ENCODE measurements at regions not wholly inside any gene's neighbourhood (a gene's known extent, or its start where the extent isn't known, plus 50 kb on each side); places are given as distances from the start of the nearest gene placed in this dataset.
"Not testable (repeated sequence)": the region's sequence is repeated elsewhere in the genome, so short reads cannot be mapped to it uniquely, and the experiment has no call there.

DNA sequence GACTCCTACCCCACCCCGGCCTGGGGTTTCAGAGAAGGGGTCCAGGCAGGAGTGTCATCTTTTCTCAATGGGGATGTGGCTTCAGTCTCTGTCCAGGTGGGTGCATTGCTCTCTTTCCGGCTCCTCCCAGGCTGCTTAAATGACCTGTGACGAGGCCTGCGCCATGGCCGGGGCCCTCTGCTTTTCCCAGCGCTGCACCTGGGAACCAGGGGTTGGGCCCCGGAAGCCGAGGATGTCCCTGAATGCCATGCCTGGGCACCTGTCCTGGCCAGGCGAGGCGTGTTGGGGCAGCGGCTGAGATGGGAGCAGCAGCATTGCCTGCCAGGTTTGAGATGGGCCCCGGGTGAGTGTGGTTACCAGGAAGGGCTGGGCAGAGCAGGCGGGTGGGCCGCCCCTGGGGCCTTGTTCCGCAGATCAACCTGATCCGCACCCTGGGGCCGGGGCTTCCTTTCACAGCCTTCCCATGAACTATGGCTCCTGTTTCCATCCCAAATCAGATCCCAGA is 147.4 kb downstream of the SEC14L1 start:
- no peak for DNase-seq (ENCODE audit: low read depth in 2 of 2)

DNA sequence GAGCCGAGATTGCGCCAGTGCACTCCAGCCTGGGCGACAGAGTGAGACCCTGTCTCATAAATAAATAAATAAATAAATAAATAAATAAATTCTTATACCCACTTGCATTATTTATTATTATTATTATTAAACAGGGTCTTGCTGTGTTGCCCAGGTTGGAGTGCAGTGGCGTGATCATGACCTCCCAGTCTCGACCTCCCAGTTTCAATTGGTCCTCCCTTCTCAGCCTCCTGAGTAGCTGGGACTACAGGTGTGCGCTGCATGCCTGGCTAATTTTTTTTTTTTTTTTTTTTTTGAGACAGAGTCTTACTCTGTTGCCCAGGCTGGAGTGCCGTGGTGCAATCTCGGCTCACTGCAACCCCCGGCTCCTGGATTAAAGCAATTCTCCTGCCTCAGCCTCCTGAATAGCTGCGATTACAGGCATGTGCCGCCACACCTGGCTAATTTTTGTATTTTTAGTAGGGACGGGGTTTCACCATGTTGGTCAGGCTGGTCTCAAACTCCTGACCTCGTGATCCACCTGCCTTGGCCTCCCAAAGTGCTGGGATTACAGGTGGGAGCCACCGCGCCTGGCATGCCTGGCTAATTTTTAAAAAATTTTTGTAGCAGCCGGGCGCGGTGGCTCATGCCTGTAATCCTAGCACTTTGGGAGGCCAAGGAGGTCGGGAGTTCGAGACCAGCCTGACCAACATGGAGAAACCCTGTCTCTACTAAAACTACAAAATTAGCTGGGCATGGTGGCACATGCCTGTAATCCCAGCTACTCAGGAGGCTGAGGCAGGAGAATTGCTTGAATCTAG is 150.2 kb downstream of the SEC14L1 start:
- DNase-seq (ENCODE audit: low read depth in 2 of 2), result not testable (repeated sequence)

DNA sequence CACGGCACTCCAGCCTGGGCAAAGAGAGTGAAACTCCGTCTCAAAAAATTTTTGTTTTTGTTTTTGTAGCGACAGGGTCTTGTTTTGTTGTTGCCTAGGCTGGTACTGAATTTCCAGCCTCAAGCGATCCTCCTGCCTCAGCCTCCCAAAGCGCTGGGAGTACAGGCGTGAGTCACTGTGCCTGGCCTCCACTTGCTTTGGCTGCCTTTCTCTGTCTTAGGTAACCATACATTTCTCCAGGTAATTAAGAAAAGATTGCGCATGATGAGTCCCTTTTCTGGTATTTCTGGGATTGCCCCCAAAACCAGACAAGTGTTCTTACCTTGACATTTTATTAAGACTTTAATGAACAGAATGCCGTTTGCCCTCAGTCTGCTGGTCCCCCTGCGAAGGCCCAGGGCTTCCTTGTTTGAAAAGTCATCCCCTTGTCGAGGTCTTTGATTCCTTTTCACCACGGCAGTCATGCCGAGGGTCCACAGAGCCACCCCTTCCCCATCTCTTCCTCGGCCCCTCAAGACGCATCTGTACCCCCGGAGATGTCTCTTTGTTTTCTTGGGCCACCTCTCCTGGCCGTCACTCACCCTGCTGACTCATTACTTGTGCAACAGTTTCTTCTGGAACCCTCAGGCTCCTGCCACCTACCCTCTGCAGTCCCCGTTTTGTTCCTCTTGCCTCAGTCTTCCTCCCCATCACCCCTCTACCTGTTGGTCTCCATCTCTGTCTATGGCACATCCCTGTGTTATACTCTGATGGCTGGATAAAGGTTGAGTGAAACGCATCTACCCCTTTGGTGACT is 151.0 kb downstream of the SEC14L1 start:
- DNase-seq (ENCODE audit: low read depth in 2 of 2), result no peak

DNA sequence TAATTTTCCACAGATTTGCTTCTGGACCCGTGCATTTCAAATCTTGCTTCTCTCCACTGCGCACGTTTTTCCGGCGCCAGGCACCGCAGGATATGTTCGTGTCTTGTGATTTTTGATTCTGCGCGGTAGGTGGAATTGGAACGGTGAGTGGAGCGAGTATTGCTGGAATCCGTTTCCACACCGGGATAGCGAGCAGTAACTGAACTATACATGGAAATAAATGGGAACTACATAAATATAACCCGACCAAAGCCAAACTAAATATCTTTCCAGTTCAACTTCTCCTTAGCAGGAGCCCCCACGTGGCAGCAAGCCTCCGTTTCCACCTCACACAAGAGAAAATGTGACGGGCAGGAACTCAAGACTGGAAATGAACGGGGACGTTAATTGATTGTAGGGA is 154.0 kb downstream of the SEC14L1 start:
- no peak for DNase-seq (ENCODE audit: low read depth in 2 of 2)

DNA sequence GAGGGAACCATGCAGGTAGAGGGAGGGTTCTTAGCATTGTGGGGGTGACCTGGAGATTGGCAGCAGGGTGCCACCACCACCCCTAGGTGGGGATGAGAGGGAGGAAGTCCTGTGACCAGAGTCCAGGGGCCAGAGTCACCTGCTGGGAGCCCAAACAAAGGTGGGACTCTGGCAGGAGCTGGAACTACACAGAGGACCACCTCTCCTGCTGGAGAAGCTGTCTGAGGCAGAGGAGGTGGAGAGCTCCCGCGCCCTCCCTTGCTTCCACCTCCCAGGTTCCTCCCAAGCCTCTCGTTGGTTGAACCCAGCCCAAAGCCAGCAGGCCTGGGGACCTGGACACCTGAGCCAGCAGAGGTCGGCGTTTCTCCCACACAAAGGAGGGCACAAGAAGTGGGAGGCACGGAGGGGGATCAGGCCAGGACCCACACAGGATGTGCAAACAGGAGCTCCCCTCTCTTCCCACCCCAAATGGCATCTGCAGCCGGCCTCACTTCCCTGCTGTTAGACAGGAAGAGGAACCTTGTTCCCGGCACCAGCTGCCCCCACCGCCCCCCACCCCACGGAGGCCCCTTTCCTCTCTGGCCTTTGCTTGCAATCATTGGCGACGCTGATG is 154.6 kb downstream of the SEC14L1 start:
- no peak for DNase-seq (ENCODE audit: low read depth in 2 of 2)

DNA sequence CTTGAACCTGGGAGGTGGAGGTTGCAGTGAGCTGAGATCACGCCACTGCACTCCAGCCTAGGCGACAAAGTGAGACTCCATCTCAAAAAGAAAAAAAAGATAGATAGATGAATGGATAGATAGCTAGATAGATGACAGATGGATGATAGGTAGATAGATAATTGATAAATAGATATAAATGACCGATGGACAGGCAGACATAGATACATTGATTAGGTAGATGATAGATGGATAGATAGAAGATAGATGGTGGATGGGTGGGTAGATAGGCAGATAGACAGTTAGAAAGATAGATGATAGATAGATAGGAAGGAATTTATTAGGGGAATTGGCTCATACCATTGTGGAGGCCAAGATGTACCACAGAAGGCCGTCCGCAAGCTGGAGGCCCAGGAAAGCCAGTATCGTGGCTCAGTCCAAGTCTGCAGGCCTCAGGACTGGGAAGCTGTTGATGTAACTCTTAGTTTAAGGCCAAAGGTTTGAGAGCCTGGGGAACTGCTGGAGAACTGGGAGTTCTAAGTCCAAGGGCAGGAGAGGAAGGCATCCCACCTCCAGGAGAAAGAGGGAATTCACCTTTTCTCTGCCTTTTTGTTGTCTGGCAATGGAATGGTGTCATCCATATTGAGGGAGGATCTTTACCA is 156.1 kb downstream of the SEC14L1 start:
- no peak for DNase-seq (ENCODE audit: low read depth in 2 of 2)

DNA sequence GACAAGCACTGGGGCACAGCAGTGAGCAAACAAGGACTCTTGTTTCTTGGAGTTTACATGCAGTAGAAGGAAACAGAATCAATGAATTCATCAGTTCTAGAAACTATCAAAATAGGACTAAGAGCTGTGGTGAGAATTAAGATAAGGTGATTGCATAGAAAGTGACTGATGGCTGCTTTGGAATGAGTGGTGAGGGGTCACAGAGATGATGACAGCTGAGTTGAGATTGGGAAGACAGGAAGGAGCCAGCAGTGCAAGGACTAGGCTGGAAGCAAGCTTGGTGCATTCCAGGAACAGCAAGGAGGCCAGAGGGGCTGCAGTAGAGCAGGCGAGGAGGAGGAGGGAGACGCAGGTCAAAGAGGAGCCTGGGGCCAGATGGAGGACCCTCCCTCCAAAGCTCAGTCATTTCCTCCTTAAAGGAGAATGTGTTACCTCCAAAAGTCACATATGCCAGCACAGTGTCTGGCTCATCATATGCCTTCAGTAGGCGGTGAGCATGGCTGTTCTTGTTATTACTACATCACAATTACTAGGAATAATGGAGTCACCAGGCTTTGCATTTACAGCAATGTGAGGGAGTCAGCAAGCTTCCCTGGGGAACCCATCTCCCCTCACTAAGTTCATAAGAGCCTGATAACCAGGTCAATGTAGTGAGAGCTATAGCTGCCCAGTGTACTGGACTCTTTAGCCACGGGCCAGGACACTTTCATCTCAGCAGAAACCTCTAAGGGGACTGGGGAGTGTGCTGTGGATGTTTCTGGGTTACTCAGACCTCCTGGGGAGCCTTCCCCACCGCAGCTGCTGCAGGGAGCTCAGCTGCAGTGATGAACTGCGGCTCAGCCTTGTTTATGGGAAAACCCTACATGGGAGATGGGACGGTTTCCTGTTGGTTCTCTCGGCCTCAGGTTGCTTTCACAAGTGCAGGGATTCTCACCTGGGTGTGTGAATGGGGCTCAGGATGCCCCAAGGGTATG is 157.2 kb downstream of the SEC14L1 start:
- no peak for DNase-seq (ENCODE audit: low read depth in 2 of 2)

DNA sequence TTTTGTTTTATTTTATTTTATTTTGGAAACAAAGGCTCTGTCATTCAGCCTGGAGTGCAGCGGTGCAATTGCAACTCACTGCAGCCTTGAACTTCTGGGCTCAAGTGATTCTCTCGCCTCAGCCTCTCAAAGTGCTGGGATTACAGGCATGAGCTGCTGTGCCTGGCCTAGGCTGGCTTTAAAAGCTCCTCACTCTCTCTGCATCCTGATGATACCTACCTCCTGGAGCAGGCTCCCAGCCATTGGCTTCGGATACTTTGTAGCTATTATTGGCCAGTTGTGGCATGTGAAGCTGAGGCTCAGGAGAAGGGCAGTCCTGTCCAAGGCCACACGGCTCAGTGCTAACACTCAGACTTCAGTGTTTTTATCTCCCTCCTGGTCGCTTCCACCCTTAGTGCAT is 158.0 kb downstream of the SEC14L1 start:
- no peak for DNase-seq (ENCODE audit: low read depth in 2 of 2)

DNA sequence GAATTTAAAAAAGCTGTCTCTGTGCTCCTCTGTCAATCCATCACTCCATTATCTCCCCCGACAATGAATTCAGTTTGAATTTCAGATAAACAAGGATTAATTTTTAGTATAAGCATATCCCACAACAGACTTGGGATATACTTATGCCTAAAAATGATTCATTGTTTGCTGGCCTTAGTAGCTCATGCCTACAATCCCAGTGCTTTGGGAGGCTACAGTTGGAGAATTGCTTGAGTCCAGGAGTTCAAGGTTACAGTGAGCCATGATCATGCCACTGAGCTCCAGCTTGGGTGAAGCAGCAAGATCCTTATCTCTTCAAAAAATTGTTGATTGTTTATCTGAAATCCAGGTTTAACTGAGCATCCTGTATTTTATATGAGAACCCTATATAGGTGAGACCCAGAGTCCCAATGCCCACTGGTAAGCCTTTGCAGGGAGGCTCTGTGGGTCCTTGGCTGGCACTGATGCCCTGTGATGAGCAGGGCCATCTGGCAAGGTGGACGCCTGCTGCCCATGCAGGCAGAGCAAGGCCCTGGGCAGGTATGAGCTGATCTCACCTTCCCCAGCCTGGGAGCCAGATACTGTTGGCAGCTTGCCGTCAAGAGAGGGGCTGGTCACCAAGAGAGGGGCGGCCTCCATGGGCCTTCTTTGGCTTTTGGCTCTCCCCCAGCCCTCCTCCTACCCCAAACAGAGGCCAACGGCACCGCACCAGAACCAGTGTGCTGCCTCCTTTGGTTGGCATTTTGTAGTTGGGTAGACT is 158.7 kb downstream of the SEC14L1 start:
- no peak for DNase-seq (ENCODE audit: low read depth in 2 of 2)

DNA sequence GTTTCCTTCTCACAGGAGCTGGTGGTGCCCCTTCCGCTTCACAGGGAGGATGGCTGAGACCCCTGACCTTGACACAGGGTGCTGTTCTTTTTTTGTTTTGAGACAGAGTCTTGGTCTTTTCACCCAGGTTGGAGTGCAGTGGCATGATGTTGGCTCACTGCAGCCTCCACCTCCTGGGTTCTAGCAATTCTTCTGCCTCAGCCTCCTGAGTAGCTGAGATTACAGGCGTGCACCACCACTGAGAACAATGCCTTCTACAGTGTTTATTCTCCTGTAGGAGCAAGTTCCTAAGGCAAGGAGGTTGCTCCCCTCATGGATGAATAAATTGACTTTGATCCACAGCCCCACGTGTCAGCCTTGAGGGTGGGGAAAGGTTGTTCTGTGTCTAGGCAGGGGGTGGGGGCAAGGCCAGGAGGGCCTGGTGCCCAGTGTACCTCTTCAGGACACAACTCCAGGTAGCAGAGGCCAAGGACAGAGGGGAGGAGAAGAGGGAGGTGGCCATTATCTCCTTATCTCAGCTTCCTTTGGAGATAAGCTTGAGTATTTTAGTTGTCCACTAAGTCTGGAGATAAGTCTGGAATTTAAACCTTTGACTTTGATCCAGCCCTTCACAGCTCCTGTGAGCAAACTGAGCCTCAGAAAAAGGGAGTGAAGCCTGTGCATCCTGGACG is 159.4 kb downstream of the SEC14L1 start:
- DNase-seq (ENCODE audit: low read depth in 2 of 2), result no peak

DNA sequence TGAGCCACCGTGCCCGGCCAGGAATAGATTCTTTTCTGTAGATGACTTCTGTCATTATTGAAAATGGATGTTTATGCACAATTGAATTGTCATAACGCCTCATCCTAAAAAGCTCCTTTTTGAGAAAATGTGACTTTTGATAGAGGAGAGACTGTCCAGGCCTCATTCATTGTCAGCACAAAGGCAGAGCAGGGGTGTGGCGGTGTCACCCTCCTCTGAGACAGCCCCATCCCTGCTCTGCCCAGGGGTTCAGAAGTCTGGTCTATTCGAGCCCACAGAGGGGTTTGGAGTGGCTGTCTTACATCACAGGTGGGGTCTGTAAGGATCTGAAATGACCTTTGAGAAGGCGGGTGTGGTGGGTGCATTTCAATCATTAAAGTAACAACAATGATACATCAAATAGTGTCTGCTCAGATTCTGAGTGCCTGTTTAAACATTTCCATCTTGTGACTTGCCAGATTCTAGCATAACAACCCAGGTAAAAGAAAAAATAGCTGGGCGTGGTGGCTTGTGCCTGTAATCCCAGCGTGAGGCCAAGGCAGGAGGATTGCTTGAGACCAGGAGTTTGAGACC is 161.0 kb downstream of the SEC14L1 start:
- DNase-seq (ENCODE audit: low read depth in 2 of 2), result no peak

DNA sequence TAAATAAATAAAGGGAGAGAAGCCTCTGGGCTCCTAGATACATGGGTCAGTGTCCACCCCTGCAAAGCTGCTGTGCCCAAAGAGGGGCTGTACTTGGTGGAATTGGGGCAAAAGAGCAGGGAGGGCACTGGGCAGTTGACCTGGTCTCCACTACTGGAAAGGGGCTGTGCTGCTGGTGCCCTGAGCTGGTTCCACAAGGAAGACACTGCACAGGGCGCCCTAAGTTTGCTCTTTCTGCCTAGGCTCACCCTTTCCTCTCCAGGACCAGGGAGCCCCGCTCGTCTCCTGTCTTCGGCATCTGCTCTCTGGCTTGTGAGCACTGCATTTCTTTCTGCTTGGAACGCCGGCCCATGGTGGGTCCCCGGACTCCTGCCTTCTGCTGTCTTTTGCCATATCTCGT is 161.9 kb downstream of the SEC14L1 start:
- no peak for DNase-seq (ENCODE audit: low read depth in 2 of 2)

DNA sequence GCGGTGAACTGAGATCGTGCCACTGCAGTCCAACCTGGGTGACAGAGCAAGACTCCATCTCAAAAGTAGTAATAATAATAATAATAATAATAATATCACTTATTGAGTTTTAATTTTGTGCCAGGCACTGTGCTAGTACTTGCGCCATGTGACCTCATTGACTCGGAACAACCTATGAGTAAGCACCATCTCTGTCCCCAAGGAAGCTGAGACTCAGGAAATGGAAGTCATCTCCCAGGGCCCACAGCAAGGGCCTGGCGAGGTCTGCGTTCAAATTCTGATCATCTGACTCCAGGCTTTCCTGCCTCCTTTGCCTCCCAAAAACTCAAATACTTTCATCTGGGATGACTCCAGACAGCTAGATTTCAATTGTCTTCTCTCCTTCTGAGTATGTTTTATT is 162.9 kb downstream of the SEC14L1 start:
- no peak for DNase-seq (ENCODE audit: low read depth in 2 of 2)

DNA sequence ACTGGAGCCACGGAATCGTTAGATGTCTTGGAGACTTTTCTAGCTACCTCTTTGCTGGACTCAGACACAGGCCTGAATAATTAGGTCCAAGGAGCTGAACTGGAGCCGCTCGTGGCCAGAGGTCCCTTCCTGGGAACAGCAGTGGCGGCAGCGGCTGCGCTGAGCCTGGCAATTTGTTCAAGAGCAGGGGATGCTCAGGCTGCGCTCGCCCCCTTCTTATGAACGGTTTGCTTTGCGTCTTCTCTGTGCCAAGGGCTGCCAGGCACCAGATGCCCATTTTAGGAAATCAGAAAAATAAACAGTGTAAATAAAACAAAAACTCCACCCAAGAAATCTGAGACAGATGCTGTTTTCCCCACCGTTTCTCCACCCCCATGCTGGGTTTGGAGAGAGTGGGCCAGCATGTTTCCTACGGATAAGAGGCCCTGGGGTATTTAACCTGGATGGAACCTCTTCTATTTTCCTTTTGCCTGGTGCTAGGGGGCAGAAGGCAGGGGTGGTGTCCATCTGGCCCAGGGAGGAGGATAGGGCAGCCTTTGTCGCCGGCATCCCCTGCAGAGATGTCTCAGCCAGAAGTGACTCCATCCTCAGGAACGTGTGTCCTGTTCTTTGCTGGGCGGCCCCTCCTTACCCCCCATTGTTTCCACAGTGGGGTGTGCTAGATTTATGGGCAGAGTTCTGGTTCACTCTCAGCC is 163.4 kb downstream of the SEC14L1 start:
- no peak for DNase-seq (ENCODE audit: low read depth in 2 of 2)

DNA sequence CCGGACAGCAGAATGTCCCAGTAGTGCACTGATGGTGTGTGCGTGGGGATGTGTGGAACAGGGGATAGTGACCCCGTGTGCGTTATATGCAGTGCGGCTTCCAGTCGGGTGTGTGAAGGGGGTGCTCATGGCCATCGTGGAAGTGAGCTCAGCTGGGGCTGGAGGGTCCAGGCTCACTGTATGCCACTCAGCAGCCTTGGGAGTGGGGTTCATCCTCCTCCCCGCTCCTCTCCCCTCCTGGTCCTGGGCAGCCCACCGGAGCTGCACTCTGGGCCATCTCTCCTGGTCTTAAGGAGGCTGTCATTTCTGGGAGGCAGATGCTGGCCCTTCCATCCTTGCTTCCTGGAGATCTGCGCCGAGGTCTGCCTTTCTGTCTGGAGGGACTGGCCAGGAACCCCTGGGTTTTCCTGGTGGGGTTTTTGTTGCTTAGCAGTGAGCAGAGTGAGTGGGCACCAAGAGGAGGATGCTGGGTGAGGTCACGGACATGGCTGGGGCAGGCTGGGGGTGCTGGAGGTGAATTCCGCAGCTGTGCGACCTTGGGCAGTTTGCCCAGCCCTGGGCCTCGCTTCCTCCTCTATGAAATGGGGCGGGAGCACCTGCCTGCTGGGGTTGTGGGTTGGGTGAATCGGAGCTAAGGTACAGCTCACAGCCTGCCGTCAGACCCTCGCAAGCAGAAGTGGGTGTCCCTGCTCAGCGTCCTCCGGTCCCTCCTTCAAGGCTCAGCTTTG is 164.1 kb downstream of the SEC14L1 start:
- no peak for DNase-seq (ENCODE audit: low read depth in 2 of 2)

DNA sequence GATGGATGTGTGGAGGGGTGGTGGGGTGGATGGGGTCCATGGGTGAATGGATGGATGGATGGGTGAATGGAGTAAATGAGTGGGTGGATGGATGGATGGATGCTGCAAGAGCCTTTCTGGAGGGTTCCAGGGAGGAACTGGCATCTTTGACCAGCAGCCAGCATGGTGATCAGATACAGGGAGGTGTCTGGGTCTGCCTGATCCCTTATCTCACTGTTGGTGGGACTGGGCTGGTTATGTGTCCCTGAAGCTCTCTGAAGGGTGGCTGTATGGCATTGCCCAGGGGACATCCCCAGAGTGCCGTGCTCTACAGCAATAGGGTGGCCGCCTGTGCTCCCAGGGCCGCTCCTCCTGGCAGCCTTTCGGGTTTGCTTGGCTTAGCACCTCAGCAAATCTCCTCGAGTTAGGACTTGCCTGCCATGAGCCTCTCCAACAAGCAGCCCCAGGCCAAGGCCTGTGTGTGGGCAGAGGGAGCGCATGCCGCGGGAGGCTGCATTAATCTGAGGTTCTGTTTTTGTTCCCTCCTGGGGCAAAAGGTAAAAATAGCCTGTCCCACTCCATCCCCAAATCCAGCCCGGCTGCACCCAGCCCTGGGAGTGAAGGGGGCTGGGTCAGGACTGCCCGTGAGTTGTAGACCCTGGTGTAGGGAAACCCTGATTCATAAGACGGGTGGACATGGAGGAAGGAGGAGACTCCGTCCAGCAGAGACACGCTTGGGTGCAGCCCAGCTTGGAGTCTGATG is 165.4 kb downstream of the SEC14L1 start:
- no peak for DNase-seq (ENCODE audit: low read depth in 2 of 2)

DNA sequence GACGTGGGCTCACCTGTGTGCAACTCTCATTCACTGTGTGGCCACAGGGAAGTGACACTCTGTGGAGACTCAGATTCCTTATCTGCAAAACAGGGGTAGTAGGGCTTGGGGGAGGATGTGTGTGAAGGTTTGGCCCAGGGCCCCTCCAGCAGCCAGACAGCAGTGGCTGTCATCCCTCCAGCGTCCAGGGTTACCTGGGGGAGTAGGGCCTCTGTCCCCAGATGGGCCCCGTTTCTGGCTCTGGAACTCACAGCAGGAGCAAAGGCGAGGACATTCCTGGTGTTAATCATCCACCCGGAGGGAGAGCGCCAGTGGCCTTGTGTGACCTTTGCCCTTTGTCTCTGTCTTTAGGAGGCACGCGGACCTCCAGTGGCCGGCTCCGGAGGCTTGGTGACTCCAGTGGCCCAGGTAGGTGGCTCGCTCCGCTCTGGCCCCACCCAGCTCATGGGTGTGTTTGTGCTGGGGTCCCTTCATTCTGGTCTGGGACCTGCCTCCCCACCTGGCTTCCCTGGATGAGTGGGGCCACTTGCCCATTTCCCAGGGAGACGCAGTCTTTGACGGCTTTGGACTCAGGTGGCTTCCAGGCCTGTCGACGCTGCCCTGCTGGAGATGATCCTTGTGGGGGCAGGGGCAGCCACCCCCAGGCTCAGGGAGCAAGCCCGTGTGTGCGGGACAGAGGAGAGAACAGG is 166.2 kb downstream of the SEC14L1 start:
- DNase-seq (ENCODE audit: low read depth in 2 of 2), result no peak

All from fibroblast of skin of left quadriceps (primary cell).